ENCODE measurements at regions not wholly inside any gene's neighbourhood (a gene's known extent, or its start where the extent isn't known, plus 50 kb on each side); places are given as distances from the start of the nearest gene placed in this dataset.
"Not testable (repeated sequence)": the region's sequence is repeated elsewhere in the genome, so short reads cannot be mapped to it uniquely, and the experiment has no call there.

DNA sequence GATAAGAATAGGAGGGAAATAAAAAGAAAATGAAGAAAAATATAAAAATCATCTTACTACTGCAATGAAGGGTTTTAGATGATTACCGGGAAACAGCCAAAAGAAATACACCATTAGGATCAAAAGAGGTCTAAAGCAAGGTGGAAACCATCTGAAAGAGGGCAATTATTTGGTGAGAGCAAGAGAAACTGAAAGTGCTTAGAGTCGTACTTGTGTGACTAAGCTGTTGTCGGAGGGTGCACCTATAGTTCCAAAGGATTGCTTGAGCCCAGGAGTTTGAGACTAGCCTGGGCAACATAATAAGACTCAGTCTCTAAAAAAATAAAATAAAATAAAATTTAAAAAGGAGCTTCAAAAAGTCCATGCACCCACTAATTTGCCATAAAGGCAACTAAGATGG, 169.5 kb downstream of the DKK1 start:
- DNase-seq = no peak

GRCh38 chr10:52484206-52485065, 170.4 kb downstream of the DKK1 start:
- DNase-seq = no peak

DNA sequence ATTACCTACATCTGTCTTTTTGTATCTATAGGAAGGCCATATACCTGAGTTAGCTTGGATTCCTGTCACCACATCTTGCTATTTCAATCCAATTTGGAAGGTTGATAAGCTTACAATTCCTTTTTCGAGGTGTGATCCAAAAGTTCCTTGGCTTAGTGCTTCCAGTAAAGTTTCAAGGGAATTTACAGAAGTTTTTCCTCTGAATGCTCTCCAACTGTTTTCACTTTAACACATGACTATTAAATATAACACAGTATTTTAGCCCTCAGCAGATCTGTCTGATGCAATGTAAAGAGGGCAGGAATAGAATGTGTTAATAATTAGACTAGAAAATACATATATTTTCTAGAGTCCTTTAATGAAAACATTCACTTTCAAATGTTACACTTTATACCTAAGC, 171.4 kb downstream of the DKK1 start:
- DNase-seq = no peak

DNA sequence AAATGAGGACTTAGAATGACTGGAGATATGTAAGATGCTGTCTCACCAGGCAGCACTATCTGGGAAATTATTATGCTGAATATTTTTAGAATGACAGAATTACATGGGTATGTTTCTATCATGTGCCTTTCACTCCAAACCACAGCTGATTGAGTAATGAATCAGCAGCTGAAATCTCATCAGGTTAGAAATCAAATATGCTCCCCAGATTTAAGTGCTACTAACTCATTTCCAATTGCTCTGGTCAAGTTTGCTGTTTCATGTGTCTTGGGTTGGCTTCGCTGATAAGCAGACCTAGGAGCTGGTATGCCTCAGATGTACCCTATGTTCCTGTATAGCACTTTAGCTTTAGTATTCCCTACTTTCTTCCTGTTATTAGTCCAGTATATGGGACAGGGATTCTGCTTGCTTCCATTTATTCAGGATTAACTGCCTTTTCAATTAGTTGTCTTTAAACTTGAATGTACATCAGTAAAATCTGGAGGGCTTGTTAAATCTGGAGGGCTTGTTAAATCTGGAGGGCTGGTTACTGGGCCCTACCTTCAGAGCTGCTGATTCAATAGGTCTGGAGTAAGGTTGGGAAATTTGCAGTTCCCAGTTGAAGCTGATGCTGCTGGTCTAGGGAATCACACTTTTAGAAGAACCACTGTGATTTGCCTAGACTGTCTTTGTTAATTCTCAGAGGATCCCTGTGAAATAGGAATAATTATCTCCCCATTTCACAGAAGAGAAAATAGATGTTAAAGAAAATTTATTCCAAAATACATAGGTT, 172.9 kb downstream of the DKK1 start:
- no peak for DNase-seq

GRCh38 chr10:52488606-52489485, 174.8 kb downstream of the DKK1 start:
- DNase-seq = peak; percentile 3

DNA sequence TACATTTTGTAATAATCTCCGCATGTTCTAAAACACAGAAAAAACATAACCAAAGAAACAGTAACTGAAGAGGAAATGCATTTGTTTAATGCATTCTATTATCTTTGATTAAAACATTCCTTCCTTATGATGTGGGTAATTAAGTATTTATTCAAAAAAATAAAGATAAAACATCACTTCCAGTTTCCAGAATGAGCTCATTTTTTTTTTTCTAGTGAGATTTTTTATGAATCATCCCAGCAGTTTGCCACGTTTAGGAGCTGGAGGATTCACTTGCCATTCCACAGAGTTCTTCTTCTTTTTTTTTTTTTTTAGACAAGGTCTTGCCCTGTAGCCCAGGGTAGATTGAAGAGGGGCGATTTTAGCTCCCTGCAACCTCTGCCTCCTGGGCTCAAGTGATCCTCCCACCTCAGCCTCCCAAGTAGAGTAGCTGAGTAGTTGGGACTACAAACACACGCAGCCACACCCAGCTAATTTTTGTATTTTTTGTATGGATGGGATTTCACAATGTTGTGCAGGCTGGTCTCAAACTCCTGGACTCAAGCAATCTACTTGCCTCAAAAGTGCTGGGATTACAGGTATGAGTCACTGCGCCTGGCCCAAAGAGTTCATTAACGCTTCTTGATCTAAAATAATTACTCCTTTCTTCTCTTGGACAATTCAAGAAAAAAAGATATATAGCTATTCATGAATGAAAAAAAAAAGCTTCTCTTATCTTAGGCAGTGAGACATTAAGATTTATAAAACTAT, 177.3 kb downstream of the DKK1 start:
- DNase-seq = no peak

GRCh38 chr10:52499281-52499680, 185.2 kb downstream of the DKK1 start:
- DNase-seq = no peak

DNA sequence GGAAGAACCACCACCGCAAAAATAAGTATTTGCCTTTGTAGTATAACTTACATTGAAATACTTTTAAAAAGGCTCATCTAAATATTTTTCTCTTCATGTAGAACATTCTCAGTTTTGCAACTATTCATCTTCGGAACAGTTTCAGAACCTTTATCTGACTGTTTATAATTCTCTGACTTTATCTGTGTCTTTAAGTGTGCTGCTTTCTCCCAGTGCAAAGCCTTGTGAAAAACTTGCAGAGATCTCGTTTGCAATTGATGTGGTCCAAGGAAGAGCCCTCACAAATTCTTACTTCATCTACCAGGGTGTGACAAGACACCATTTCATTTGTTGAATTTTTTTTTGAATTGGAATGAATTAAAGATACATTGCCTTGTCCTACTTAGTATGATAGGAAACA, 186.4 kb downstream of the DKK1 start:
- DNase-seq = no peak

DNA sequence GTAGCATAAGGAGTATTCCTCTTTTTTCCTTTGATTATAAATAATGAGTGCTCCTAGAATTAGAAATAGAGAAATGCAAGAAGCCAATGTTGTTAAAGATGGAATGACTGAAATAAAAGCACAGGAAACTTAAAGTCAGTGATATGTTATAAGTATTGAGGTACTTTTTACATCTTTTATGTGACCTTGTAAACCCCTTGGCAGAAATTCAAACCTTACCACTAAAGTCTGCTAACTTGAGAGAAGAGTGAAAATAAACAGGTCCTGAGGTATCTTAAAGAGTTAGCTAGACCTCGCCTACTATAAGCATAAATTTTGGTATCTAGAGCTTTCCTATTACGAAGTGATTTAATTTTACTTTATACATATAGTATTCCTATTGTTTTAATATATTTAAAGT, 188.2 kb downstream of the DKK1 start:
- DNase-seq = no peak

GRCh38 chr10:52505341-52505740, 191.3 kb downstream of the DKK1 start:
- DNase-seq = not testable (repeated sequence)

GRCh38 chr10:52514481-52514880, 200.4 kb downstream of the DKK1 start:
- DNase-seq = no peak

GRCh38 chr10:52517012-52517411, 202.9 kb downstream of the DKK1 start:
- no peak for DNase-seq

- DNase-seq = no peak
These were observed 209.6 kb downstream of the DKK1 start for GRCh38 chr10:52523696-52524095.

DNA sequence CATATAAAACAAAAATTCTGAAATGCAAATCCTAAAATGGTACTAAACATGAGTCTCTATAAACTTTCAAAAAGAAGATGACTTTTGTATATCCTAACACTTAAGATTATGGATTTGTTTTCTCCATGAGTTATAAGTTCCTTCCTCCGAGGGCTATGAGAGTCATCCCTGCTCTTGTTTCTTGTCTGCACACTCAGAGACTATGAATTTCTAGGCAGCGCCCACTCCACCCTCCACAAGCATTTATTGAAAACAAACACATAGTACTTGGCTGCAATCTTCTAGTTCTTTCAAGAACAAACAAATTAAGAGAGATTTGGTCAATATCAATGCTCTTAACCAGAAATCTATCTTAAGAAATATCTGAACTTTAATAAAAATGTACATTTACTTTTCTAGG, 211.7 kb downstream of the DKK1 start:
- DNase-seq = no peak

DNA sequence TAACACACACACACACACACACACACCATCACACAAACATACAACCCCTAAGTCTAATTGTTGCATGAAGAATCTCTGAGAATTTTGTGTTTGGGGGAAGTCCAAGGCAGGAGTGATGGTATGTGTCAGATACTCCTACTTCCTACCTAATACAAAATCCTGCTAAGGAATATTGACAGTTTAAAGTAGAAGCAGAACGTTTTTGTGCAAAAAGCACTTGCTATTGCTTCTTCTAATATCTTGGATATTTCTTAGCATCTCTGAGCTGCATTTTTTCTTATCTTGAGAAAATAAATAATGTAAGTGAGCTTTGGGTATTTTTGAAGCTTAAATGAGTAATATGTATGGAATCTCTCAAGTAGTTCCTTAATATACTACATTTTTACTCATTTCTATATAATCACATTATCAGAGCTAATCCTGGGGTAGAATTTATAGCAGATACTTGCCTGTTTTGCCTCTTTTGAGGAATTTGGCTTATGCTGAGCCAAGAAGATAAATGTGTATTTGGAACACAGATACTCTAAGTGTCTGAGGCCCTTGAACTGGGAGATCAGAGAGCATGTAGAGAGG, 212.3 kb downstream of the DKK1 start:
- no peak for DNase-seq

- no peak for DNase-seq
These were observed 218.7 kb downstream of the DKK1 start for GRCh38 chr10:52532650-52533290.

GRCh38 chr10:52533986-52534385, 219.9 kb downstream of the DKK1 start:
- DNase-seq = no peak

- DNase-seq = no peak
These were observed 225.4 kb downstream of the DKK1 start for GRCh38 chr10:52539463-52539862.

GRCh38 chr10:52540479-52540984, 226.5 kb downstream of the DKK1 start:
- DNase-seq = no peak

GRCh38 chr10:52541006-52541473, 227.0 kb downstream of the DKK1 start:
- DNase-seq = no peak

DNA sequence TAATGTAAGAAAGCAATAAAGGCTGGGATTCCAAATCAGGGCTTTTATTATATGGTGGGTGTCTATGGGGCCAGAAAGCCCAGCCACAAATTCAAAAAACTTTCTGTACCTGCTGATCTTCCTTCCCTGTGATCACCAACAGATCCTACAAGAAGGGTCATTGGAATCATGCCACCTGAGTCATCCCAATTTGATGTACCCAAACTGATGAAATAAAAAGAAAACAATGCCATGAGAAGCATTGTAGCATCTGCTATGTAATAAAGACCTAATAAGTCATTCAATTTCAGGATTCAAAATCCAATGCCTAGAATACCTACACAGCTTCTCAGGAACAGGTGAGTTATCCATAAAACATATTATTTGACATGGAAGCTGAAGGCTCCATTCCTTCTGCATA, 228.8 kb downstream of the DKK1 start:
- DNase-seq = no peak
